ENCODE measurements at regions not wholly inside any gene's neighbourhood (a gene's known extent, or its start where the extent isn't known, plus 50 kb on each side); places are given as distances from the start of the nearest gene placed in this dataset.

- H3K4me3 ChIP-seq (ENCODE audit: low read depth, low read length): no peak overlapping the region
- TF ChIP-seq, protein P1, sequence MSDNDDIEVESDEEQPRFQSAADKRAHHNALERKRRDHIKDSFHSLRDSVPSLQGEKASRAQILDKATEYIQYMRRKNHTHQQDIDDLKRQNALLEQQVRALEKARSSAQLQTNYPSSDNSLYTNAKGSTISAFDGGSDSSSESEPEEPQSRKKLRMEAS (IDR thresholded peaks at IDR 0.05; ENCODE audit: low read depth, low read length): no peak
- TF ChIP-seq MYC (IDR thresholded peaks at IDR 0.05; ENCODE audit: low read depth, low read length) (no peak), POLR2A (IDR thresholded peaks at IDR 0.05; ENCODE audit: extremely low read depth, insufficient read length) (no peak), CTCF (IDR thresholded peaks at IDR 0.05; ENCODE audit: low read depth, low read length) (no peak)
- DNase-seq (ENCODE audit: low read depth): no peak
These were observed 92.4 kb downstream of the MINAR1 start for GRCh38 chr15:79524531-79524930.

- DNase-seq (ENCODE audit: low read depth): no peak
- H3K4me3 ChIP-seq (ENCODE audit: low read depth, low read length): no peak overlapping the region
- TF ChIP-seq MYC (IDR thresholded peaks at IDR 0.05; ENCODE audit: low read depth, low read length) (no peak), CTCF (IDR thresholded peaks at IDR 0.05; ENCODE audit: low read depth, low read length) (no peak), POLR2A (IDR thresholded peaks at IDR 0.05; ENCODE audit: extremely low read depth, insufficient read length) (no peak)
- TF ChIP-seq, protein P1 (IDR thresholded peaks at IDR 0.05; ENCODE audit: low read depth, low read length): no peak
These were observed 94.2 kb downstream of the MINAR1 start for GRCh38 chr15:79526376-79526775.

GRCh38 chr15:79527821-79528220 is 95.7 kb downstream of the MINAR1 start:
- TF ChIP-seq, protein P1 (IDR thresholded peaks at IDR 0.05; ENCODE audit: low read depth, low read length): no peak
- no peak for TF ChIP-seq MYC (IDR thresholded peaks at IDR 0.05; ENCODE audit: low read depth, low read length)
- TF ChIP-seq CTCF (IDR thresholded peaks at IDR 0.05; ENCODE audit: low read depth, low read length): no peak
- TF ChIP-seq POLR2A (IDR thresholded peaks at IDR 0.05; ENCODE audit: extremely low read depth, insufficient read length): no peak
- no peak for DNase-seq (ENCODE audit: low read depth)
- no peak overlapping the region for H3K4me3 ChIP-seq (ENCODE audit: low read depth, low read length)

GRCh38 chr15:79529157-79529785 is 97.1 kb downstream of the MINAR1 start:
- TF ChIP-seq, protein P1 (IDR thresholded peaks at IDR 0.05; ENCODE audit: low read depth, low read length): no peak
- no peak for TF ChIP-seq POLR2A (IDR thresholded peaks at IDR 0.05; ENCODE audit: extremely low read depth, insufficient read length)
- no peak for TF ChIP-seq CTCF (IDR thresholded peaks at IDR 0.05; ENCODE audit: low read depth, low read length)
- no peak for TF ChIP-seq MYC (IDR thresholded peaks at IDR 0.05; ENCODE audit: low read depth, low read length)
- H3K4me3 ChIP-seq (ENCODE audit: low read depth, low read length): no peak overlapping the region
- no peak for DNase-seq (ENCODE audit: low read depth)

- H3K4me3 ChIP-seq (ENCODE audit: low read depth, low read length): no peak overlapping the region
- DNase-seq (ENCODE audit: low read depth): no peak
- TF ChIP-seq POLR2A (IDR thresholded peaks at IDR 0.05; ENCODE audit: extremely low read depth, insufficient read length): no peak
- TF ChIP-seq CTCF (IDR thresholded peaks at IDR 0.05; ENCODE audit: low read depth, low read length): no peak
- TF ChIP-seq MYC (IDR thresholded peaks at IDR 0.05; ENCODE audit: low read depth, low read length): no peak
- TF ChIP-seq, protein P1 (IDR thresholded peaks at IDR 0.05; ENCODE audit: low read depth, low read length): no peak
These were observed 103.4 kb downstream of the MINAR1 start for GRCh38 chr15:79535536-79535935.
